WI38 (cell line): ENCODE measurements at regions not wholly inside any gene's neighbourhood (a gene's known extent, or its start where the extent isn't known, plus 50 kb on each side); places are given as distances from the start of the nearest gene placed in this dataset.

Experiments used
- H3K4me3 ChIP-seq: 2 replicates; pipeline ENCODE4 v1.5.1; 2011; ENCODE audit warnings: low read depth, mild to moderate bottlenecking, control low read depth, low read length
- CTCF ChIP-seq: IDR thresholded peaks from 2 replicates; pipeline ENCODE4 v1.5.1; 2012; ENCODE audit warnings: low read depth, mild to moderate bottlenecking, control low read depth, low read length

- TF ChIP-seq CTCF = no peak
- no peak overlapping the region for H3K4me3 ChIP-seq
These were observed 204.0 kb upstream of the LRRC3B start for GRCh38 chr3:26418553-26418952.

- H3K4me3 ChIP-seq = no peak overlapping the region
- TF ChIP-seq CTCF = no peak
These were observed 200.2 kb upstream of the LRRC3B start for GRCh38 chr3:26422415-26422814.

- no peak for TF ChIP-seq CTCF
- H3K4me3 ChIP-seq = no peak overlapping the region
These were observed 197.5 kb upstream of the LRRC3B start for GRCh38 chr3:26425076-26425475.

GRCh38 chr3:26428992-26429391 is 193.6 kb upstream of the LRRC3B start:
- no peak for TF ChIP-seq CTCF

GRCh38 chr3:26437678-26438077 is 184.9 kb upstream of the LRRC3B start:
- TF ChIP-seq CTCF = no peak
- no peak overlapping the region for H3K4me3 ChIP-seq

More at GRCh38 chr3:26428992-26429391, 193.6 kb upstream of the LRRC3B start:
- no peak overlapping the region for H3K4me3 ChIP-seq

GRCh38 chr3:26438325-26438940 is 184.1 kb upstream of the LRRC3B start:
- no peak overlapping the region for H3K4me3 ChIP-seq
- TF ChIP-seq CTCF = no peak

- TF ChIP-seq CTCF = no peak
- H3K4me3 ChIP-seq = no peak overlapping the region
These were observed 183.3 kb upstream of the LRRC3B start for GRCh38 chr3:26438981-26439884.
